Uterus (tissue), 2 donors: ENCODE measurements at regions not wholly inside any gene's neighbourhood (a gene's known extent, or its start where the extent isn't known, plus 50 kb on each side); places are given as distances from the start of the nearest gene placed in this dataset.

Experiments used
- POLR2A ChIP-seq, 2 donors: fragments of 450-650 bp; IDR thresholded peaks; one replicate each; pipeline ENCODE4 v1.6.1; 2016; ENCODE audit warnings: antibody characterized with exemption in 2 of 2, mild to moderate bottlenecking in 1 of 2, moderate library complexity in 1 of 2
- TF ChIP-seq, protein P1 (sequence below), 4 experiments: fragments of 200-600 bp in 2 of 4; fragments of 450-650 bp in 2 of 4; sonication (generic) in 2 of 4; IDR thresholded peaks; one replicate each; pipeline ENCODE4 v1.5.1; 2016 to 2019; ENCODE audit warnings: antibody characterized with exemption in 4 of 4, mild to moderate bottlenecking in 2 of 4, moderate library complexity in 1 of 4

- TF ChIP-seq, protein P1, sequence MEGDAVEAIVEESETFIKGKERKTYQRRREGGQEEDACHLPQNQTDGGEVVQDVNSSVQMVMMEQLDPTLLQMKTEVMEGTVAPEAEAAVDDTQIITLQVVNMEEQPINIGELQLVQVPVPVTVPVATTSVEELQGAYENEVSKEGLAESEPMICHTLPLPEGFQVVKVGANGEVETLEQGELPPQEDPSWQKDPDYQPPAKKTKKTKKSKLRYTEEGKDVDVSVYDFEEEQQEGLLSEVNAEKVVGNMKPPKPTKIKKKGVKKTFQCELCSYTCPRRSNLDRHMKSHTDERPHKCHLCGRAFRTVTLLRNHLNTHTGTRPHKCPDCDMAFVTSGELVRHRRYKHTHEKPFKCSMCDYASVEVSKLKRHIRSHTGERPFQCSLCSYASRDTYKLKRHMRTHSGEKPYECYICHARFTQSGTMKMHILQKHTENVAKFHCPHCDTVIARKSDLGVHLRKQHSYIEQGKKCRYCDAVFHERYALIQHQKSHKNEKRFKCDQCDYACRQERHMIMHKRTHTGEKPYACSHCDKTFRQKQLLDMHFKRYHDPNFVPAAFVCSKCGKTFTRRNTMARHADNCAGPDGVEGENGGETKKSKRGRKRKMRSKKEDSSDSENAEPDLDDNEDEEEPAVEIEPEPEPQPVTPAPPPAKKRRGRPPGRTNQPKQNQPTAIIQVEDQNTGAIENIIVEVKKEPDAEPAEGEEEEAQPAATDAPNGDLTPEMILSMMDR (IDR thresholded peaks at IDR 0.05): no peak
- no peak for TF ChIP-seq POLR2A (IDR thresholded peaks at IDR 0.05)
Measured at GRCh38 chr16:55981557-55981956, 106.4 kb upstream of the CES5A start.
